CD4-positive, alpha-beta memory T cell (primary cell): ENCODE measurements at regions not wholly inside any gene's neighbourhood (a gene's known extent, or its start where the extent isn't known, plus 50 kb on each side); places are given as distances from the start of the nearest gene placed in this dataset.

Source experiments
- CTCF ChIA-PET: fragments of 350-600 bp; sonication (Branson Sonifier 250); formaldehyde crosslinking; loops from one replicate; lab custom pipeline; 2021; ENCODE audit warnings: inconsistent platforms; ENCODE audit not compliant: partially characterized antibody; lab: Charles Lee
- POLR2A ChIA-PET: fragments of 350-600 bp; sonication (Branson Sonifier 250); formaldehyde crosslinking; loops from one replicate; lab custom pipeline; 2021; ENCODE audit not compliant: partially characterized antibody; lab: Charles Lee
- DNase-seq, 5 donors: peaks; one replicate each; pipeline versions ENCODE4 v3.0.0 to v3.0.0-alpha.2; 2020 to 2022; ENCODE audit warnings: mixed read lengths in 1 of 5
- H3K27ac ChIP-seq: one replicate; pipeline ENCODE4 v1.7.0; 2013; ENCODE audit warnings: low read depth, low read length
- H3K27me3 ChIP-seq: 2 replicates; pipeline ENCODE4 v1.7.0; 2013; ENCODE audit warnings: mild to moderate bottlenecking, low read length, moderate library complexity; ENCODE audit not compliant: insufficient read depth
- H3K36me3 ChIP-seq: 2 replicates; pipeline ENCODE4 v1.7.0; 2013; ENCODE audit warnings: mild to moderate bottlenecking, low read length, moderate library complexity; ENCODE audit not compliant: insufficient read depth
- H3K4me1 ChIP-seq: 2 replicates; pipeline ENCODE4 v1.7.0; 2013; ENCODE audit warnings: mild to moderate bottlenecking, low read length, moderate library complexity; ENCODE audit not compliant: insufficient read depth
- H3K4me3 ChIP-seq, 2 donors: one replicate each; pipeline ENCODE4 v1.7.0; 2013; ENCODE audit warnings: low read length in 2 of 2, mild to moderate bottlenecking in 1 of 2
- H3K9me3 ChIP-seq, 2 donors: one replicate each; pipeline ENCODE4 v1.7.0; 2013; ENCODE audit warnings: low read length in 2 of 2, control low read depth in 1 of 2; ENCODE audit not compliant: control insufficient read depth in 1 of 2
- H3K27ac Mint-ChIP-seq, 7 donors: one replicate each; pipeline ENCODE4 v1.8.0; 2020 to 2021; ENCODE audit warnings: mixed read lengths in 7 of 7, mild to moderate bottlenecking in 6 of 7, inconsistent platforms in 3 of 7, moderate library complexity in 3 of 7
- H3K27me3 Mint-ChIP-seq, 2 donors: one replicate each; pipeline ENCODE4 v1.8.0; 2020 to 2021; ENCODE audit warnings: mixed read lengths in 2 of 2
- H3K36me3 Mint-ChIP-seq, 2 donors: one replicate each; pipeline ENCODE4 v1.8.0; 2020 to 2021; ENCODE audit warnings: mixed read lengths in 2 of 2, inconsistent platforms in 1 of 2, mild to moderate bottlenecking in 1 of 2
- H3K4me1 Mint-ChIP-seq, 4 donors: one replicate each; pipeline ENCODE4 v1.8.0; 2020 to 2021; ENCODE audit warnings: mixed read lengths in 4 of 4, mild to moderate bottlenecking in 1 of 4
- H3K4me3 Mint-ChIP-seq, 8 donors: one replicate each; pipeline ENCODE4 v1.8.0; 2020 to 2021; ENCODE audit warnings: mixed read lengths in 8 of 8, mild to moderate bottlenecking in 7 of 8, moderate library complexity in 6 of 8, inconsistent platforms in 3 of 8
- H3K9me3 Mint-ChIP-seq, 8 donors: one replicate each; pipeline ENCODE4 v1.8.0; 2020 to 2021; ENCODE audit warnings: mixed read lengths in 8 of 8, mild to moderate bottlenecking in 5 of 8, inconsistent platforms in 3 of 8, moderate library complexity in 1 of 8
- intact Hi-C: fragments of 100-400 bp; cut with micrococcal nuclease; formaldehyde crosslinking; loops from one replicate; pipeline ENCODE4 v1.15.1; 2023

GRCh38 chr14:42541535-42542001 lies 934.9 kb downstream of the LRFN5 start:
- no peak overlapping the region for H3K27ac Mint-ChIP-seq
- H3K36me3 Mint-ChIP-seq = no peaks in the 10 kb centered on the region
- DNase-seq = no peak
- H3K9me3 ChIP-seq = no peaks in the 10 kb centered on the region
- no peaks in the 10 kb centered on the region for H3K27me3 ChIP-seq
- CTCF ChIA-PET = no interaction called here
- peaks cover 0 to 5% (median 2%) of the 10 kb centered on the region in 8 donors for H3K9me3 Mint-ChIP-seq
- H3K4me3 ChIP-seq = no peak overlapping the region
- no peaks in the 10 kb centered on the region for H3K27me3 Mint-ChIP-seq
- no peak overlapping the region for H3K27ac ChIP-seq
- intact Hi-C loops = no loop called here
- no peak overlapping the region for H3K4me3 Mint-ChIP-seq
- H3K4me1 Mint-ChIP-seq = no peaks in the 10 kb centered on the region
- H3K4me1 ChIP-seq = no peaks in the 10 kb centered on the region
- no peaks in the 10 kb centered on the region for H3K36me3 ChIP-seq
- POLR2A ChIA-PET = no interaction called here

GRCh38 chr14:42535397-42535796 lies 928.7 kb downstream of the LRFN5 start:
- intact Hi-C loops = no loop called here
- Mint-ChIP-seq H3K27me3 (no peaks in the 10 kb centered on the region), H3K4me1 (no peaks in the 10 kb centered on the region), H3K9me3 (peaks cover 0 to 7% (median 2%) of the 10 kb centered on the region in 8 donors), H3K36me3 (no peaks in the 10 kb centered on the region), H3K4me3 (no peak overlapping the region), H3K27ac (no peak overlapping the region)
- no peaks in the 10 kb centered on the region for H3K27me3 ChIP-seq
- no peaks in the 10 kb centered on the region for H3K4me1 ChIP-seq
- H3K9me3 ChIP-seq = no peaks in the 10 kb centered on the region
- POLR2A ChIA-PET = no interaction called here
- H3K36me3 ChIP-seq = no peaks in the 10 kb centered on the region
- no peak overlapping the region for H3K27ac ChIP-seq
- no peak overlapping the region for H3K4me3 ChIP-seq
- CTCF ChIA-PET = no interaction called here
- no peak for DNase-seq

DNA sequence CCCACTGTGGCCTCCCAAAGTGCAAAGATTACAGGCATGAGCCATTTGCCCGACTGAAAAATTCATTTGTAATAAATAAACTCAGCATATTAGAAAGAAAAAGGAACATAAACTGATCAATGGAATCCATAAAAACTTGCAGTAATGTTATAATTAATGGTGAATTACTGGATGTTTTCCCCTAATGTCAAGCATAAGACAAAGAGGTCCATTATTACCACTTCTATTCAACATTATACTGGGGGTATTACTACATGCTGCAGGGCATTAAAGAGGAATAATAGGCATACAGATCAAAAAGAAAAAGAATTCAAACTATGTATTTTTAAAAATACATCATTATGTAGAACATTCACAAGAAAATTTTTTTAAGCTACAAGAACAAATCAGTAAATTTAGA lies 926.8 kb downstream of the LRFN5 start:
- Mint-ChIP-seq H3K27me3 (no peaks in the 10 kb centered on the region), H3K36me3 (no peaks in the 10 kb centered on the region), H3K4me1 (no peaks in the 10 kb centered on the region), H3K27ac (no peak overlapping the region), H3K4me3 (no peak overlapping the region), H3K9me3 (peaks cover 0 to 7% (median 2%) of the 10 kb centered on the region in 8 donors)
- no peaks in the 10 kb centered on the region for H3K36me3 ChIP-seq
- intact Hi-C loops = no loop called here
- H3K4me1 ChIP-seq = no peaks in the 10 kb centered on the region
- H3K27ac ChIP-seq = no peak overlapping the region
- no peak for DNase-seq
- no peaks in the 10 kb centered on the region for H3K9me3 ChIP-seq
- no peaks in the 10 kb centered on the region for H3K27me3 ChIP-seq
- ChIA-PET POLR2A (no interaction called here), CTCF (no interaction called here)
- H3K4me3 ChIP-seq = no peak overlapping the region

DNA sequence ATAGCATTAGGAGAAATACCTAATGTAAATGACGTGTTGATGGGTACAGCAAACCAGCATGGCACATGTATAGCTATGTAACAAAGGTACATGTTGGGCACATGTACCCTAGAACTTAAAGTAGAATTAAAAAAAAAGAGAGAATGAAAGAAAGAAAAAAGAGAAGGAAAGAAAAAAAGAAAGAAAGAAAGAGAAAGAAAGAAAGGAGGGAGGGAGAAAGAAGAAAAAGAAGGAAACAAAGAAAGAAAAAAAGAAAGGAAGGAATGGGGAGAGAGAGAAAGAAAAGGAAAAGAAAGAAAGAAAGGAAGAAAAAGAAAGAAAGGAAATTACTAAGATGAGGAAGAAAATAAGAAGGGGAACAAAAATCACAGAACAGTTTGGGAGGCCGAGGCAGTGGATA lies 925.5 kb downstream of the LRFN5 start:
- H3K36me3 Mint-ChIP-seq = no peaks in the 10 kb centered on the region
- peaks cover 0 to 7% (median 1%) of the 10 kb centered on the region in 8 donors for H3K9me3 Mint-ChIP-seq
- intact Hi-C loops = no loop called here

GRCh38 chr14:42527141-42527540 lies 920.5 kb downstream of the LRFN5 start:
- H3K9me3 Mint-ChIP-seq = peaks cover 0 to 11% (median under 1%) of the 10 kb centered on the region in 8 donors
- H3K27ac Mint-ChIP-seq = no peak overlapping the region
- no peaks in the 10 kb centered on the region for H3K27me3 ChIP-seq
- ChIA-PET CTCF (no interaction called here), POLR2A (no interaction called here)
- H3K4me1 Mint-ChIP-seq = no peaks in the 10 kb centered on the region
- H3K4me3 Mint-ChIP-seq = no peak overlapping the region
- no peaks in the 10 kb centered on the region for H3K36me3 Mint-ChIP-seq
- no peaks in the 10 kb centered on the region for H3K36me3 ChIP-seq
- no peaks in the 10 kb centered on the region for H3K4me1 ChIP-seq
- no peak for DNase-seq
- no peaks in the 10 kb centered on the region for H3K27me3 Mint-ChIP-seq
- H3K27ac ChIP-seq = no peak overlapping the region
- no peaks in the 10 kb centered on the region for H3K9me3 ChIP-seq
- H3K4me3 ChIP-seq = no peak overlapping the region
- intact Hi-C loops = no loop called here

More for the DNA sequence above, 925.5 kb downstream of the LRFN5 start:
- no peak overlapping the region for H3K27ac Mint-ChIP-seq
- H3K4me1 ChIP-seq = no peaks in the 10 kb centered on the region
- H3K4me3 ChIP-seq = no peak overlapping the region
- H3K27me3 ChIP-seq = no peaks in the 10 kb centered on the region
- no peaks in the 10 kb centered on the region for H3K27me3 Mint-ChIP-seq
- H3K4me1 Mint-ChIP-seq = no peaks in the 10 kb centered on the region
- DNase-seq = no peak
- H3K9me3 ChIP-seq = no peaks in the 10 kb centered on the region
- no peak overlapping the region for H3K27ac ChIP-seq
- ChIA-PET CTCF (no interaction called here), POLR2A (no interaction called here)
- H3K36me3 ChIP-seq = no peaks in the 10 kb centered on the region
- H3K4me3 Mint-ChIP-seq = no peak overlapping the region

DNA sequence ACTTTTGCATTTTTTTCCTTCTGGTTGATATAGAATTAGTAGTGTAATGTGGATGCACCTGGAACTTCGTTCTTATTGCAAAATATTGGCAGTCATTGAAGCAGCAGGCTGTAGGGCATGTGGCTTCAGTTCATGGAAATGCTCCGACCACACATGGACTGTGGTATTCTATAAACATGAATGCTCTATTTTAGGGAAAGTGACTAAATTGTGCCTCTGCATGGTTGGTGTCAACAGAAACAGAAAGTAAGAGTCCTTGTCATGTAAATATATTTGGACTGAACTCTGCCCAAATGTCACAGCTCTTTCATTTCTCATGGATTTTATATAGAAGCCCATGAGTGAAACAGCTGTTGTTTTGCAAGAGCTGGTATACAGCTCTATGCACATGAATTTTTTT lies 917.0 kb downstream of the LRFN5 start:
- Mint-ChIP-seq H3K27ac (no peak overlapping the region), H3K4me3 (no peak overlapping the region), H3K4me1 (no peaks in the 10 kb centered on the region), H3K27me3 (no peaks in the 10 kb centered on the region), H3K36me3 (no peaks in the 10 kb centered on the region), H3K9me3 (peaks cover 0 to 9% (median 0%) of the 10 kb centered on the region in 8 donors)
- CTCF ChIA-PET = no interaction called here
- no peak overlapping the region for H3K4me3 ChIP-seq
- DNase-seq = no peak
- no peaks in the 10 kb centered on the region for H3K9me3 ChIP-seq
- H3K27ac ChIP-seq = no peak overlapping the region
- H3K27me3 ChIP-seq = no peaks in the 10 kb centered on the region
- H3K36me3 ChIP-seq = no peaks in the 10 kb centered on the region
- intact Hi-C loops = no loop called here
- POLR2A ChIA-PET = no interaction called here
- H3K4me1 ChIP-seq = no peaks in the 10 kb centered on the region

- Mint-ChIP-seq H3K4me1 (no peaks in the 10 kb centered on the region), H3K27me3 (no peaks in the 10 kb centered on the region), H3K27ac (no peak overlapping the region), H3K4me3 (no peak overlapping the region), H3K9me3 (peaks cover 0 to 20% (median 9%) of the 10 kb centered on the region in 8 donors), H3K36me3 (no peaks in the 10 kb centered on the region)
- ChIA-PET POLR2A (no interaction called here), CTCF (no interaction called here)
- Histone ChIP-seq H3K27ac (no peak overlapping the region), H3K27me3 (no peaks in the 10 kb centered on the region), H3K36me3 (no peaks in the 10 kb centered on the region), H3K4me1 (no peaks in the 10 kb centered on the region), H3K9me3 (peaks cover 0 to 2% of the 10 kb centered on the region in 2 donors), H3K4me3 (no peak overlapping the region)
- DNase-seq = no peak
- intact Hi-C loops = no loop called here
Observed at GRCh38 chr14:42517806-42518500, 911.3 kb downstream of the LRFN5 start.
